Peyer's patch (tissue), 4 donors: ENCODE measurements at regions not wholly inside any gene's neighbourhood (a gene's known extent, or its start where the extent isn't known, plus 50 kb on each side); places are given as distances from the start of the nearest gene placed in this dataset.

Experiments
- CTCF ChIP-seq, 6 experiments: fragments of 450-650 bp in 4 of 6; fragments of 200-600 bp in 2 of 6; sonication (generic) in 1 of 6; IDR thresholded peaks; one replicate each; pipeline ENCODE4 v1.5.1; 2017 to 2019; ENCODE audit warnings: antibody characterized with exemption in 6 of 6, mild to moderate bottlenecking in 3 of 6, moderate library complexity in 1 of 6
- POLR2A ChIP-seq, 2 donors: fragments of 450-650 bp; IDR thresholded peaks; one replicate each; pipeline ENCODE4 v1.5.1; 2017; ENCODE audit warnings: antibody characterized with exemption in 2 of 2, mild to moderate bottlenecking in 2 of 2, moderate library complexity in 2 of 2

DNA sequence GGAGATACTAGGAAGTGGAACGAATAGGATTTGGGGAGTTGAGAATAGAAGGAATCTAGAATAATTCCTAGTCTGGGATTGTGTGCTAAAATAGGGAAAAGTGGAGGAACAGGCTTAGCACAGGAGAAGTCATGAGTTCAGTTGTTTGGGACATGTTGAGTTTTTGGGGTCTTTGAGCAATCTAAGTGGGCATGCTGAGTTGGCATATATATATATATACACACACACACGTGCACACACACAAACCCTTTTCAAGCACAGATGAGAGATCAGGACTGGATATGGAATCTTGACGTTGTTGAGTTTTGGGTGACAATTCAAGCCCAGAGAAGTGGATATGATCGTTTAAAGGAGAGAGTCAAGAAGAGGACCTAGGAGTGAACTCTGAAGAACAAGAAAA, 168.2 kb upstream of the CHST9 start:
- TF ChIP-seq CTCF (IDR thresholded peaks at IDR 0.05), result no peak
- TF ChIP-seq POLR2A (IDR thresholded peaks at IDR 0.05), result no peak
